Ovary (tissue), 3 donors: ENCODE measurements at regions not wholly inside any gene's neighbourhood (a gene's known extent, or its start where the extent isn't known, plus 50 kb on each side); places are given as distances from the start of the nearest gene placed in this dataset.

Experiments
- CTCF ChIP-seq, 3 donors: fragments of 450-650 bp in 2 of 3; fragments of 200-600 bp in 1 of 3; IDR thresholded peaks; one replicate each; pipeline versions ENCODE4 v1.5.1 to v1.8.0; 2016 to 2022; ENCODE audit warnings: antibody characterized with exemption in 3 of 3, mild to moderate bottlenecking in 1 of 3
- EP300 ChIP-seq: sonication (generic); formaldehyde crosslinking; IDR thresholded peaks from one replicate; pipeline ENCODE4 v1.6.1; 2017; ENCODE audit warnings: antibody characterized with exemption
- POLR2A ChIP-seq: fragments of 450-650 bp; IDR thresholded peaks from one replicate; pipeline ENCODE4 v1.6.1; 2017; ENCODE audit warnings: antibody characterized with exemption, mild to moderate bottlenecking, moderate library complexity
- donor health status: DM: no; HTN: no; CAD: no.

- TF ChIP-seq EP300 (no peak), POLR2A (no peak), CTCF (IDR thresholded peaks at IDR 0.05) (no peak)
These were observed 490.8 kb downstream of the IGSF11 start for GRCh38 chr3:118543832-118544231.
